ENCODE measurements at regions not wholly inside any gene's neighbourhood (a gene's known extent, or its start where the extent isn't known, plus 50 kb on each side); places are given as distances from the start of the nearest gene placed in this dataset.

DNA sequence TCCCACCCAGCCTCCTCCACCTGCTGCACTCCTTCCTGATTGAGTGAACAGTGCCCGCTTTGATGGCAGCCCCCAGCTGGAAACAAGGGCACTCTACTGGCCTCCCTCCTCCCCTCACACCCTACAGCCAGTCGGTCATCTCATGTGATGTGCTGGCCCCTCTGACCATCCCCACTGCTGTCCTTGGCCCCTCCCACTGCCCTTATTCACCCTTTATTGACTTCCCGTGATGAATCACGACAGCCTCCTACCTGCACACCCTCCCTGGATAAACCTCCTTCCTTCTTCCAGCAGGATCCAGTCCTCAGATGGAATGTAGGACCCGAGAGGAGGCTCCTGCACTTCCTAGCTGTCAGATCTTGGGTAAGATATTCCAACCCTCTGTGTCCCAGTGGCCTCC is 186.5 kb upstream of the SH3BP4 start (continued):
- TF ChIP-seq ATF6 (CRISPR knock-in tag; IDR thresholded peaks at IDR 0.05): no peak
- TF ChIP-seq, protein P1, sequence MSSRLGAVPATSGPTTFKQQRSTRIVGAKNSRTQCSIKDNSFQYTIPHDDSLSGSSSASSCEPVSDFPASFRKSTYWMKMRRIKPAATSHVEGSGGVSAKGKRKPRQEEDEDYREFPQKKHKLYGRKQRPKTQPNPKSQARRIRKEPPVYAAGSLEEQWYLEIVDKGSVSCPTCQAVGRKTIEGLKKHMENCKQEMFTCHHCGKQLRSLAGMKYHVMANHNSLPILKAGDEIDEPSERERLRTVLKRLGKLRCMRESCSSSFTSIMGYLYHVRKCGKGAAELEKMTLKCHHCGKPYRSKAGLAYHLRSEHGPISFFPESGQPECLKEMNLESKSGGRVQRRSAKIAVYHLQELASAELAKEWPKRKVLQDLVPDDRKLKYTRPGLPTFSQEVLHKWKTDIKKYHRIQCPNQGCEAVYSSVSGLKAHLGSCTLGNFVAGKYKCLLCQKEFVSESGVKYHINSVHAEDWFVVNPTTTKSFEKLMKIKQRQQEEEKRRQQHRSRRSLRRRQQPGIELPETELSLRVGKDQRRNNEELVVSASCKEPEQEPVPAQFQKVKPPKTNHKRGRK (CRISPR knock-in tag; IDR thresholded peaks at IDR 0.05; ENCODE audit: borderline replicate concordance): no peak
- no peak for TF ChIP-seq TP53 (CRISPR knock-in tag; IDR thresholded peaks at IDR 0.05)

DNA sequence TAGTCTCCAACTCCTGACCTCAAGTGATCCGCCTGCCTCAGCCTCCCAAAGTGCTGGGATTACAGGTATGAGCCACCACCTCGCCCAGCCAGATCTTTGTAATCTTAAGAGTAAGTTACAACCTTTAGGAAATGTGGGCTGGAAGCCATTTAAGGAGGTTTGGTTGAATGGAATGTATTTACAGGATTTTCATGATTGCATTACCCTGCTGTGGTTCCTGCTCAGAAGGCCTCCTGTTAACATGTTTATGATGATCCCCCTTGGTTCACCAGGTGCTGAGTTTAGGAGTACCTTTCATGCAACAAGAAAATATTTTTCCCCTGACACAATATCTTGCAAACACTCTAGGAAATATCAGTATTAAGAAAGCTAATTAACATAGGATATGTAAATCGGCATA is 187.4 kb upstream of the SH3BP4 start:
- peaks cover 10% of the 10 kb centered on the region for H3K36me3 Mint-ChIP-seq
- no peak overlapping the region for H3K27ac Mint-ChIP-seq
- TF ChIP-seq, protein P2, sequence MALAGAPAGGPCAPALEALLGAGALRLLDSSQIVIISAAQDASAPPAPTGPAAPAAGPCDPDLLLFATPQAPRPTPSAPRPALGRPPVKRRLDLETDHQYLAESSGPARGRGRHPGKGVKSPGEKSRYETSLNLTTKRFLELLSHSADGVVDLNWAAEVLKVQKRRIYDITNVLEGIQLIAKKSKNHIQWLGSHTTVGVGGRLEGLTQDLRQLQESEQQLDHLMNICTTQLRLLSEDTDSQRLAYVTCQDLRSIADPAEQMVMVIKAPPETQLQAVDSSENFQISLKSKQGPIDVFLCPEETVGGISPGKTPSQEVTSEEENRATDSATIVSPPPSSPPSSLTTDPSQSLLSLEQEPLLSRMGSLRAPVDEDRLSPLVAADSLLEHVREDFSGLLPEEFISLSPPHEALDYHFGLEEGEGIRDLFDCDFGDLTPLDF (CRISPR knock-in tag; IDR thresholded peaks at IDR 0.05): no peak
- no peak for TF ChIP-seq HMGXB4 (CRISPR knock-in tag; IDR thresholded peaks at IDR 0.05)
- H3K4me3 Mint-ChIP-seq: no peak overlapping the region
- H3K4me1 Mint-ChIP-seq: peaks cover 7% of the 10 kb centered on the region
- 0 out of 2 replicates have a peak, but pooled peaks cover 2% of the 10 kb centered on the region for H3K27me3 Mint-ChIP-seq (ENCODE audit: low read depth)
- POLR2A ChIA-PET: no interaction called here
- DNase-seq (ENCODE audit: low spot score) (no peak), ATAC-seq (no peak)
- H3K9me3 Mint-ChIP-seq: peaks cover 38% of the 10 kb centered on the region
- CTCF ChIA-PET: no interaction called here

GRCh38 chr2:234763002-234763873 is 188.6 kb upstream of the SH3BP4 start:
- ChIA-PET CTCF (no interaction called here), POLR2A (interaction anchor here (0.6 kb wide), 1 partner anchor 47 kb away, joined by 5 read pairs; no protein-coding TSS in a partner anchor)
- Mint-ChIP-seq H3K27ac (no peak overlapping the region), H3K36me3 (peaks cover 10% of the 10 kb centered on the region), H3K4me1 (peaks cover 7% of the 10 kb centered on the region), H3K27me3 (ENCODE audit: low read depth) (0 out of 2 replicates have a peak, but pooled peaks cover 2% of the 10 kb centered on the region), H3K4me3 (no peak overlapping the region), H3K9me3 (peaks cover 40% of the 10 kb centered on the region)
- no peak for DNase-seq (ENCODE audit: low spot score)
- no peak for ATAC-seq
- peak; percentile 29; the same call in 1 of the 2 replicates for TF ChIP-seq GABPB1 (CRISPR knock-in tag; IDR thresholded peaks at IDR 0.05)
- no peak for TF ChIP-seq FOXP1 (CRISPR knock-in tag; IDR thresholded peaks at IDR 0.05; ENCODE audit: borderline replicate concordance)
- no peak for TF ChIP-seq ZSCAN18 (CRISPR knock-in tag; IDR thresholded peaks at IDR 0.05)

GRCh38 chr2:234761910-234762309 is 189.9 kb upstream of the SH3BP4 start:
- Mint-ChIP-seq H3K9me3 (peaks cover 30% of the 10 kb centered on the region), H3K36me3 (peaks cover 10% of the 10 kb centered on the region), H3K4me3 (no peak overlapping the region), H3K27me3 (ENCODE audit: low read depth) (0 out of 2 replicates have a peak, but pooled peaks cover 2% of the 10 kb centered on the region), H3K4me1 (peaks cover 7% of the 10 kb centered on the region), H3K27ac (no peak overlapping the region)
- TF ChIP-seq SMAD3 (CRISPR knock-in tag; IDR thresholded peaks at IDR 0.05; ENCODE audit: borderline replicate concordance) (no peak), GTF2I (CRISPR knock-in tag; conservative IDR thresholded peaks at IDR 0.05) (no peak), ZNF671 (CRISPR knock-in tag; IDR thresholded peaks at IDR 0.05) (no peak), ATF2 (CRISPR knock-in tag; IDR thresholded peaks at IDR 0.05; ENCODE audit: borderline replicate concordance, low read depth) (no peak)
- TF ChIP-seq, protein P3, sequence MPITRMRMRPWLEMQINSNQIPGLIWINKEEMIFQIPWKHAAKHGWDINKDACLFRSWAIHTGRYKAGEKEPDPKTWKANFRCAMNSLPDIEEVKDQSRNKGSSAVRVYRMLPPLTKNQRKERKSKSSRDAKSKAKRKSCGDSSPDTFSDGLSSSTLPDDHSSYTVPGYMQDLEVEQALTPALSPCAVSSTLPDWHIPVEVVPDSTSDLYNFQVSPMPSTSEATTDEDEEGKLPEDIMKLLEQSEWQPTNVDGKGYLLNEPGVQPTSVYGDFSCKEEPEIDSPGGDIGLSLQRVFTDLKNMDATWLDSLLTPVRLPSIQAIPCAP (CRISPR knock-in tag; IDR thresholded peaks at IDR 0.05): no peak
- TF ChIP-seq, protein P4, sequence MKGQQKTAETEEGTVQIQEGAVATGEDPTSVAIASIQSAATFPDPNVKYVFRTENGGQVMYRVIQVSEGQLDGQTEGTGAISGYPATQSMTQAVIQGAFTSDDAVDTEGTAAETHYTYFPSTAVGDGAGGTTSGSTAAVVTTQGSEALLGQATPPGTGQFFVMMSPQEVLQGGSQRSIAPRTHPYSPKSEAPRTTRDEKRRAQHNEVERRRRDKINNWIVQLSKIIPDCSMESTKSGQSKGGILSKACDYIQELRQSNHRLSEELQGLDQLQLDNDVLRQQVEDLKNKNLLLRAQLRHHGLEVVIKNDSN (CRISPR knock-in tag; IDR thresholded peaks at IDR 0.05): no peak
- ChIA-PET POLR2A (no interaction called here), CTCF (no interaction called here)
- ATAC-seq (no peak), DNase-seq (ENCODE audit: low spot score) (no peak)

Measured in WTC11 (cell line).